ENCODE measurements at regions not wholly inside any gene's neighbourhood (a gene's known extent, or its start where the extent isn't known, plus 50 kb on each side); places are given as distances from the start of the nearest gene placed in this dataset.
"Not testable (repeated sequence)": the region's sequence is repeated elsewhere in the genome, so short reads cannot be mapped to it uniquely, and the experiment has no call there.

- DNase-seq; H3K27ac ChIP-seq; intact Hi-C loops (cut with DNase I); H3K27me3 ChIP-seq; H3K9me3 ChIP-seq; H3K36me3 ChIP-seq; H3K4me3 ChIP-seq; H3K4me1 ChIP-seq; ATAC-seq: not testable (repeated sequence)
- WGBS (ENCODE audit: insufficient coverage, low coverage, low lambda C conversion rate, missing lambda C conversion rate): 72% methylated on average over 16 of the region's 17 CpGs
These were observed 824.7 kb downstream of the LRRTM4 start for GRCh38 chr2:76697439-76697838.

GRCh38 chr2:76692908-76693307, 829.3 kb downstream of the LRRTM4 start:
- H3K4me1 ChIP-seq: no peaks in the 10 kb centered on the region
- no peak overlapping the region for H3K4me3 ChIP-seq
- H3K36me3 ChIP-seq: no peaks in the 10 kb centered on the region
- WGBS (ENCODE audit: insufficient coverage, low coverage, low lambda C conversion rate, missing lambda C conversion rate): 56% methylated on average over 4 of the region's 4 CpGs
- H3K9me3 ChIP-seq: no peaks in the 10 kb centered on the region
- no peak for ATAC-seq
- DNase-seq: no peak
- no peaks in the 10 kb centered on the region for H3K27me3 ChIP-seq
- no peak overlapping the region for H3K27ac ChIP-seq
- TF ChIP-seq POLR2A (IDR thresholded peaks at IDR 0.05): no peak
- TF ChIP-seq, protein P1, sequence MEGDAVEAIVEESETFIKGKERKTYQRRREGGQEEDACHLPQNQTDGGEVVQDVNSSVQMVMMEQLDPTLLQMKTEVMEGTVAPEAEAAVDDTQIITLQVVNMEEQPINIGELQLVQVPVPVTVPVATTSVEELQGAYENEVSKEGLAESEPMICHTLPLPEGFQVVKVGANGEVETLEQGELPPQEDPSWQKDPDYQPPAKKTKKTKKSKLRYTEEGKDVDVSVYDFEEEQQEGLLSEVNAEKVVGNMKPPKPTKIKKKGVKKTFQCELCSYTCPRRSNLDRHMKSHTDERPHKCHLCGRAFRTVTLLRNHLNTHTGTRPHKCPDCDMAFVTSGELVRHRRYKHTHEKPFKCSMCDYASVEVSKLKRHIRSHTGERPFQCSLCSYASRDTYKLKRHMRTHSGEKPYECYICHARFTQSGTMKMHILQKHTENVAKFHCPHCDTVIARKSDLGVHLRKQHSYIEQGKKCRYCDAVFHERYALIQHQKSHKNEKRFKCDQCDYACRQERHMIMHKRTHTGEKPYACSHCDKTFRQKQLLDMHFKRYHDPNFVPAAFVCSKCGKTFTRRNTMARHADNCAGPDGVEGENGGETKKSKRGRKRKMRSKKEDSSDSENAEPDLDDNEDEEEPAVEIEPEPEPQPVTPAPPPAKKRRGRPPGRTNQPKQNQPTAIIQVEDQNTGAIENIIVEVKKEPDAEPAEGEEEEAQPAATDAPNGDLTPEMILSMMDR (IDR thresholded peaks at IDR 0.05): no peak
- intact Hi-C loops (cut with DNase I): no loop called here

- intact Hi-C loops (cut with DNase I): no loop called here
- ATAC-seq (no peak), DNase-seq (no peak)
- TF ChIP-seq POLR2A (IDR thresholded peaks at IDR 0.05): no peak
- TF ChIP-seq, protein P1 (IDR thresholded peaks at IDR 0.05): no peak
- H3K4me3 ChIP-seq: no peak overlapping the region
- H3K27me3 ChIP-seq: no peaks in the 10 kb centered on the region
- H3K9me3 ChIP-seq: no peaks in the 10 kb centered on the region
- no peaks in the 10 kb centered on the region for H3K4me1 ChIP-seq
- 17% methylated on average over 1 of the region's 1 CpG for WGBS (ENCODE audit: insufficient coverage, low coverage, low lambda C conversion rate, missing lambda C conversion rate)
- H3K27ac ChIP-seq: no peak overlapping the region
- H3K36me3 ChIP-seq: no peaks in the 10 kb centered on the region
These were observed 833.4 kb downstream of the LRRTM4 start for GRCh38 chr2:76688732-76689131.

GRCh38 chr2:76687923-76688322, 834.3 kb downstream of the LRRTM4 start:
- Histone ChIP-seq H3K27me3 (no peaks in the 10 kb centered on the region), H3K4me3 (no peak overlapping the region), H3K36me3 (no peaks in the 10 kb centered on the region), H3K9me3 (no peaks in the 10 kb centered on the region), H3K27ac (no peak overlapping the region), H3K4me1 (no peaks in the 10 kb centered on the region)
- no peak for TF ChIP-seq POLR2A (IDR thresholded peaks at IDR 0.05)
- TF ChIP-seq, protein P1 (IDR thresholded peaks at IDR 0.05): no peak
- DNase-seq: no peak
- intact Hi-C loops (cut with DNase I): no loop called here
- WGBS (ENCODE audit: insufficient coverage, low coverage, low lambda C conversion rate, missing lambda C conversion rate): 83% methylated on average over 3 of the region's 3 CpGs
- ATAC-seq: no peak

DNA sequence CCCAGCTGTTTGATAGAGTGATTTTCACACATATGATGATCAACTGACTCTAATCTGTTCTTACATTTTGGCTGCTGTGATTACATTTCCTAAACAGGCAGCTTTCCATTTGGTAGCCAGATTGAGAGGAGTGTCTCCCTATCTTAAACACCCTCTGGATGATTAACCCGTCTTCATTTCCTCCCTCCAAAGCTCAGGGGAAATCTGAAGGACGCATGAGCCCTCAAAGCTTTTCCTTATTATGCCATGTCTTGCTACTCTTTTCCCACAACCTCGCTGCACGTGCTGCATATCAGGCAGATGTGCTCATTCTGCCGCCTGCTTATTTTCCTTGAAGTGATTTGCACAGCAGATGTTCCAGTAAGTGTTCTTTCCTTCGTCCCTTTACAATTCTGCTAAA, 837.4 kb downstream of the LRRTM4 start:
- TF ChIP-seq, protein P1 (IDR thresholded peaks at IDR 0.05): no peak
- no peak for TF ChIP-seq POLR2A (IDR thresholded peaks at IDR 0.05)
- DNase-seq: no peak
- WGBS (ENCODE audit: insufficient coverage, low coverage, low lambda C conversion rate, missing lambda C conversion rate): 38% methylated on average over 6 of the region's 6 CpGs
- no peaks in the 10 kb centered on the region for H3K27me3 ChIP-seq
- H3K4me3 ChIP-seq: no peak overlapping the region
- intact Hi-C loops (cut with DNase I): no loop called here
- ATAC-seq: no peak
- no peaks in the 10 kb centered on the region for H3K36me3 ChIP-seq
- H3K27ac ChIP-seq: no peak overlapping the region
- no peaks in the 10 kb centered on the region for H3K9me3 ChIP-seq
- no peaks in the 10 kb centered on the region for H3K4me1 ChIP-seq

All from right lobe of liver (tissue), 6 donors.